OCI-LY3 (cell line): ENCODE measurements at regions not wholly inside any gene's neighbourhood (a gene's known extent, or its start where the extent isn't known, plus 50 kb on each side); places are given as distances from the start of the nearest gene placed in this dataset.

Source experiments
- CTCF ChIP-seq: fragments of 200-600, 300-600 bp; sonication (generic); IDR thresholded peaks from 2 replicates; pipeline ENCODE4 v1.5.1; 2014; ENCODE audit warnings: antibody characterized with exemption, low read length, low read depth
- EZH2phosphoT487 ChIP-seq: fragments of 200-600 bp; shearing (Covaris generic); IDR thresholded peaks from 2 replicates; pipeline ENCODE4 v1.6.1; 2018; ENCODE audit warnings: antibody characterized with exemption, mixed run types, low read depth

DNA sequence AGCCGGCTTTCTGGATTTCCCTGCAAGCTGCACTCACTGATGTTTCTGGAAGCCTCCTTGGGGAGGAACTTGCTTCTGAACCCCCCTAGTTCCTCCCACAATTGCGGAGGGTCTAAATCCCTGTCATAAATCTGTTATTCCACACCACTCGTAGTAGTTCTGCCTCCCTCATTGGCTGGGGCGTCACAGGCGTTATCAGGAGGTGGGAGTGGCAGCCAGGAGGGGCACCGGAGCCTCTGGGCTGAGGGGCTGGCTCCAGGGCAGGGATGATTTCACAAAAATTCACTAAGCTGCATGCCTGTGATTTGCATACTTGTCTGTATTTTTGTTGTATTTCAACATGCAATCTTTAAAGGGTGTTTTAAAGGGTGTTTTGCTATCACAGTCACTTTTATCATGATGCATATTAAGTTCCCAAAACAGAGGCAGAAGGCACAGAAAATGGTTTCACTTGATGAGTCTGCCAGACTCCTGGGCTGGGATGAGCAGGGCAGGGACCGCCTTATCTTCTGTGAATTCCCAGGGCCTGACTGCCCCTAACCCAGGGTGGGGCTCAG is 176.2 kb upstream of the FOXF1 start:
- TF ChIP-seq CTCF (no peak), EZH2phosphoT487 (no peak)
